ENCODE measurements at regions not wholly inside any gene's neighbourhood (a gene's known extent, or its start where the extent isn't known, plus 50 kb on each side); places are given as distances from the start of the nearest gene placed in this dataset.

DNA sequence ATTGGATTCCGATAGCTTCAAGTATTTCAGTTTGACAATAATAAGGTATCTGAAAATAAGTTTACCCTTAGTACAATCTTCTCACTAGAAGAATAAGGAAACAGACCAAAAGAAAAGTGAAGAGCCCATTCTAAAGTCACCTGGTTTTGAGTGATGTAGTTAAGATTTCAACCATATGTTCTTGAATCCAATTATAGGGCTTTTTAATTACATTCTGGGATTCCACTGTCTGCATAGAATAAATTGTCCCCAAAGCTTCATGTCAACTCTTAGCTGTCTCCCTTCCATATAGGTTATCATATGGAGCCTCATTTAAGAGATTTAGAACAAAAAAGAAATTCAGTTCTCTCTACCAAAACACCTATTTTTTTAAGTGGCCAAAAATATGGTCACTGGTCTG, 1158.8 kb downstream of the IGSF11 start:
- H3K4me3 ChIP-seq (ENCODE audit: low read depth, low read length): no peak overlapping the region
- no peak for DNase-seq (ENCODE audit: low read depth)
- no peak for TF ChIP-seq CTCF (conservative IDR thresholded peaks at IDR 0.05; ENCODE audit: low read depth, low read length)

DNA sequence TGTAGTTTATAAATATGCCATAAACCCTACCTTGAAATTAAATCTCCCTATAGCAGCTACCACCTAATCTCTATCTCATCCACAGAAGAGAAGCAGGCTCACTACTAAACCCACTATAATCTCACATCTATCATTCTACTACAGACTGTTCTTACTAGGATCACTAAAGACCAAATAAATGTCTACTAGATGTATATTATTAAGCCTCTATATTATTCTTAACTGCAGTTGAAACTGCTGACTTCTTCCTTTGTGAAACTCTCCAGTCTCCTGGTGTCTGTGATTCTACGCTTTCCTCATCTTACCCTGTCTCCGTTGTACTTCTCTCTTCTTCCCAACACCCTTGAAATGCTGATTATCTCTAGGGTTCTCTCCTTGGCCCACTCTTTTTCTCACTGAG, 1154.0 kb downstream of the IGSF11 start:
- DNase-seq (ENCODE audit: low read depth): no peak
- TF ChIP-seq CTCF (conservative IDR thresholded peaks at IDR 0.05; ENCODE audit: low read depth, low read length): no peak
- no peak overlapping the region for H3K4me3 ChIP-seq (ENCODE audit: low read depth, low read length)

- TF ChIP-seq CTCF (conservative IDR thresholded peaks at IDR 0.05; ENCODE audit: low read depth, low read length): no peak
- H3K4me3 ChIP-seq (ENCODE audit: low read depth, low read length): no peak overlapping the region
- DNase-seq (ENCODE audit: low read depth): no peak
Observed at GRCh38 chr3:117881210-117881609, 1153.4 kb downstream of the IGSF11 start.

DNA sequence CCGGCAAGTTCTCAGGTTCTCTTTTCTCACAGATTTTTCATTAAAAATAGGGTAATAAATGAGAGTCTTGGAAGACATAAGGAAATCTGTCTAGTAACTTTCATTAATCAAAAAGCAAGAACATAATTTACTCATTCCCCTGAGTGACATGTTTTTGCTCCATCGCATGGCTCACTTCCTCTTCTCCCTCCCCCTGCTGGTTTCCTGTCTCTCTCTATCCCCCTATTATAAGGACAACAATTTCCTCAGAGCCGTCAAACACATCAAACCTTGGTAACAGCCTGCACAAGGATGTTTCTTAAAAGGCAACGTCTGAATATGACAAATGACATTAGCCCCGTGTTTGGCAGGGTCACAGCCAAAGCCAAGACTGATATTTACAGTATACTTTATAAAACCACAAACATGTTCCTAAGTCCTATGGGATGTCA, 1149.6 kb downstream of the IGSF11 start:
- no peak for TF ChIP-seq CTCF (conservative IDR thresholded peaks at IDR 0.05; ENCODE audit: low read depth, low read length)
- peak; percentile 23 for DNase-seq (ENCODE audit: low read depth)
- H3K4me3 ChIP-seq (ENCODE audit: low read depth, low read length): no peak overlapping the region

GRCh38 chr3:117886147-117886546, 1148.5 kb downstream of the IGSF11 start:
- TF ChIP-seq CTCF (conservative IDR thresholded peaks at IDR 0.05; ENCODE audit: low read depth, low read length): no peak
- DNase-seq (ENCODE audit: low read depth): no peak
- H3K4me3 ChIP-seq (ENCODE audit: low read depth, low read length): no peak overlapping the region

- DNase-seq (ENCODE audit: low read depth): no peak
- no peak for TF ChIP-seq CTCF (conservative IDR thresholded peaks at IDR 0.05; ENCODE audit: low read depth, low read length)
- H3K4me3 ChIP-seq (ENCODE audit: low read depth, low read length): no peak overlapping the region
Observed at GRCh38 chr3:117887031-117887430, 1147.6 kb downstream of the IGSF11 start.

DNA sequence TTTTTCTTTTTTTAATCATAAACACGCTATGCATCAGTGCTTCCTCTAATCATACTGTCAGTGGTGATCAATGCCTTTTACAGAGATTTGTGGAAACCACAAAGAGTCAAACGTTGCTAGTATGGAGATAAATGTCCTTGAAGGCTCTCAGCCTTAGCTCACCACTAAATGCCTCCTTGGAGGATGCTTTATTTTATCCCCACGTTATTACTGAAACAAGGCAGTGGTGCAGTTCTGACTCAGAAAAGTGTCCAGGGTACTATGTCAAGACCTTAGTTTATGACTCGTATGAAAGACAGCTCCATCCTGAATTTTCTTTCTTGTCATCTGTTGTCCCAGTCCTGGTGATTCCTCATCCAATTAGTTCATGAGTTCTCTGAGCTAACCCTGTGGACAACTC, 1146.7 kb downstream of the IGSF11 start:
- H3K4me3 ChIP-seq (ENCODE audit: low read depth, low read length): no peak overlapping the region
- no peak for DNase-seq (ENCODE audit: low read depth)
- no peak for TF ChIP-seq CTCF (conservative IDR thresholded peaks at IDR 0.05; ENCODE audit: low read depth, low read length)

All from choroid plexus epithelial cell (primary cell).